SK-N-SH (cell line): ENCODE measurements at regions not wholly inside any gene's neighbourhood (a gene's known extent, or its start where the extent isn't known, plus 50 kb on each side); places are given as distances from the start of the nearest gene placed in this dataset.

ENCODE experiments used
- CTCF ChIA-PET: fragments of 300-600, 350-600 bp; formaldehyde crosslinking; extraction: SDS; loops from one replicate; lab custom pipeline; 2021; lab: Yijun Ruan, JAX
- POLR2A ChIA-PET: fragments of 350-600 bp; sonication (Branson Sonifier 250); formaldehyde crosslinking; extraction: SDS; loops from one replicate; lab custom pipeline; 2020; ENCODE audit warnings: antibody characterized with exemption, inconsistent platforms; lab: Yijun Ruan, JAX
- DNase-seq: peaks from one replicate; pipeline ENCODE4 v3.0.0; 2012
- H2AFZ ChIP-seq: fragments of 200-600 bp; sonication (generic); 2 replicates; pipeline ENCODE4 v1.8.1; 2016; ENCODE audit warnings: antibody characterized with exemption, mild to moderate bottlenecking, low read depth
- H3F3A ChIP-seq: fragments of 200-600 bp; sonication (generic); replicated peaks from 2 replicates; pipeline ENCODE3; 2016; ENCODE audit warnings: antibody characterized with exemption, mild to moderate bottlenecking; ENCODE audit not compliant: insufficient read depth
- H3K27ac ChIP-seq, 2 experiments: fragments of 200-500 bp in 1 of 2; fragments of 200-600 bp in 1 of 2; sonication (Bioruptor generic) in 1 of 2; sonication (generic), shearing (Covaris generic) in 1 of 2; 2 replicates each; pipeline versions ENCODE4 v1.5.1 to v1.6.1; 2014 to 2016; ENCODE audit warnings: low read depth in 2 of 2, inconsistent platforms in 1 of 2, low read length in 1 of 2, mild to moderate bottlenecking in 1 of 2, mixed read lengths in 1 of 2
- H3K27me3 ChIP-seq: fragments of 200-600 bp; sonication (generic), shearing (Covaris generic); 2 replicates; pipeline ENCODE4 v1.6.1; 2016; ENCODE audit warnings: mixed run types; ENCODE audit not compliant: insufficient read depth
- H3K36me3 ChIP-seq, 2 experiments: fragments of 200-500 bp in 1 of 2; fragments of 200-600 bp in 1 of 2; sonication (Bioruptor generic) in 1 of 2; sonication (generic) in 1 of 2; replicated peaks in 1 of 2; 2 replicates each; pipeline versions ENCODE3 to v1.5.1; 2014 to 2016; ENCODE audit warnings: low read length in 1 of 2, mild to moderate bottlenecking in 1 of 2; ENCODE audit not compliant: insufficient read depth in 2 of 2, control insufficient read depth in 1 of 2
- H3K4me1 ChIP-seq, 2 experiments: fragments of 200-500 bp in 1 of 2; fragments of 200-600 bp in 1 of 2; sonication (Bioruptor generic) in 1 of 2; sonication (generic), shearing (Covaris generic) in 1 of 2; 2 replicates each; pipeline versions ENCODE4 v1.5.1 to v1.6.1; 2014 to 2016; ENCODE audit warnings: low read depth in 1 of 2, low read length in 1 of 2, mixed run types in 1 of 2; ENCODE audit not compliant: insufficient read depth in 2 of 2, control insufficient read depth in 1 of 2
- H3K4me2 ChIP-seq: fragments of 200-600 bp; sonication (generic), shearing (Covaris generic); 2 replicates; pipeline ENCODE4 v1.6.1; 2017; ENCODE audit warnings: mixed run types
- H3K4me3 ChIP-seq, 2 experiments: fragments of 200-500 bp in 1 of 2; fragments of 200-600 bp in 1 of 2; sonication (Bioruptor generic) in 1 of 2; sonication (generic), shearing (Covaris generic) in 1 of 2; 2 replicates each; pipeline versions ENCODE4 v1.5.1 to v1.8.1; 2014 to 2016; ENCODE audit warnings: low read depth in 2 of 2, inconsistent platforms in 1 of 2, low read length in 1 of 2, mild to moderate bottlenecking in 1 of 2, mixed read lengths in 1 of 2, moderate library complexity in 1 of 2
- H3K79me2 ChIP-seq: fragments of 200-600 bp; sonication (generic); 2 replicates; pipeline ENCODE4 v1.8.1; 2017; ENCODE audit warnings: mild to moderate bottlenecking; ENCODE audit not compliant: insufficient read depth
- H3K9ac ChIP-seq: fragments of 200-600 bp; sonication (generic); 2 replicates; pipeline ENCODE4 v1.6.1; 2017; ENCODE audit warnings: mixed run types
- H3K9me2 ChIP-seq: fragments of 200-600 bp; sonication (generic); 2 replicates; pipeline ENCODE4 v1.6.1; 2017; ENCODE audit warnings: mixed run types
- H3K9me3 ChIP-seq: fragments of 200-600 bp; sonication (generic); 2 replicates; pipeline ENCODE4 v1.6.1; 2017; ENCODE audit warnings: mixed run types, mild to moderate bottlenecking, moderate library complexity
- H4K20me1 ChIP-seq: fragments of 200-600 bp; sonication (generic); 2 replicates; pipeline ENCODE4 v1.6.1; 2017; ENCODE audit warnings: mild to moderate bottlenecking, mixed run types; ENCODE audit not compliant: insufficient read depth
- CHD2 ChIP-seq: fragments of 150-350 bp; IDR thresholded peaks from 2 replicates; pipeline ENCODE4 v1.6.1; 2018; ENCODE audit warnings: low read length; ENCODE audit not compliant: partially characterized antibody
- ELF1 ChIP-seq: IDR thresholded peaks from 2 replicates; pipeline ENCODE4 v1.4.0; 2012
- EZH2phosphoT487 ChIP-seq: fragments of 200-600 bp; sonication (generic); IDR thresholded peaks from 2 replicates; pipeline ENCODE4 v1.6.1; 2017; ENCODE audit warnings: low read depth, mixed run types, mild to moderate bottlenecking, antibody characterized with exemption, moderate library complexity, borderline replicate concordance
- FOSL2 ChIP-seq: IDR thresholded peaks from 2 replicates; pipeline ENCODE4 v1.4.0; 2012; ENCODE audit warnings: low read depth, mild to moderate bottlenecking, moderate library complexity, borderline replicate concordance
- FOXJ3 ChIP-seq: sonication (generic); formaldehyde crosslinking; IDR thresholded peaks from 2 replicates; pipeline ENCODE4 v1.5.1; 2020; ENCODE audit warnings: mild to moderate bottlenecking, missing genetic modification reagents
- FOXM1 ChIP-seq: IDR thresholded peaks from 2 replicates; pipeline ENCODE4 v1.4.0; 2012; ENCODE audit warnings: low read depth, mild to moderate bottlenecking
- GABPA ChIP-seq: IDR thresholded peaks from 2 replicates; pipeline ENCODE4 v1.4.0; 2012; ENCODE audit warnings: low read depth, mild to moderate bottlenecking
- GATA2 ChIP-seq: sonication (generic); formaldehyde crosslinking; IDR thresholded peaks from 2 replicates; pipeline ENCODE4 v1.5.0; 2020; ENCODE audit warnings: mild to moderate bottlenecking, missing genetic modification reagents
- IRF3 ChIP-seq: fragments of 150-350 bp; IDR thresholded peaks from 2 replicates; pipeline ENCODE4 v1.6.1; 2016; ENCODE audit warnings: mild to moderate bottlenecking, low read depth, low read length
- MAX ChIP-seq: IDR thresholded peaks from 2 replicates; pipeline ENCODE4 v1.4.0; 2012; ENCODE audit warnings: low read depth
- NFIC ChIP-seq: IDR thresholded peaks from 2 replicates; pipeline ENCODE4 v1.4.0; 2012; ENCODE audit warnings: borderline replicate concordance
- NRF1 ChIP-seq: IDR thresholded peaks from 2 replicates; pipeline ENCODE4 v1.6.1; 2012; ENCODE audit warnings: low read depth, mild to moderate bottlenecking, low read length
- RAD21 ChIP-seq: IDR thresholded peaks from 2 replicates; pipeline ENCODE4 v1.6.1; 2012; ENCODE audit warnings: mild to moderate bottlenecking, low read length
- RCOR1 ChIP-seq: fragments of 150-350 bp; IDR thresholded peaks from 2 replicates; pipeline ENCODE4 v1.6.1; 2017; ENCODE audit warnings: antibody characterized with exemption, low read length
- RFX5 ChIP-seq: IDR thresholded peaks from 2 replicates; pipeline ENCODE4 v1.6.1; 2012; ENCODE audit warnings: mild to moderate bottlenecking, improper control_type of control experiment, low read length
- RXRA ChIP-seq: IDR thresholded peaks from 2 replicates; pipeline ENCODE4 v1.4.0; 2012; ENCODE audit warnings: low read depth, mild to moderate bottlenecking, borderline replicate concordance
- SIN3A ChIP-seq: IDR thresholded peaks from 2 replicates; pipeline ENCODE4 v1.6.1; 2012; ENCODE audit warnings: low read depth, mild to moderate bottlenecking, low read length, moderate library complexity, borderline replicate concordance
- SMC3 ChIP-seq: IDR thresholded peaks from 2 replicates; pipeline ENCODE4 v1.6.1; 2012; ENCODE audit warnings: low read depth, low read length, improper control_type of control experiment
- TAF1 ChIP-seq: IDR thresholded peaks from 2 replicates; pipeline ENCODE4 v1.6.1; 2012; ENCODE audit warnings: low read depth, mild to moderate bottlenecking, low read length, moderate library complexity, borderline replicate concordance
- TCF12 ChIP-seq: IDR thresholded peaks from 2 replicates; pipeline ENCODE4 v1.4.0; 2012
- TEAD4 ChIP-seq: IDR thresholded peaks from 2 replicates; pipeline ENCODE4 v1.4.0; 2012; ENCODE audit warnings: mild to moderate bottlenecking, borderline replicate concordance; ENCODE audit not compliant: insufficient read depth
- WGBS: methylation state at CpG from one replicate; pipeline ENCODE4 v1.1.6; 2017; ENCODE audit warnings: low lambda C conversion rate; 5-methylcytosine and 5-hydroxymethylcytosine counted together
- TF ChIP-seq, protein P1 (sequence below): IDR thresholded peaks from 2 replicates; pipeline ENCODE4 v1.4.0; 2012; ENCODE audit warnings: low read depth, borderline replicate concordance
- TF ChIP-seq, protein P2 (sequence below): IDR thresholded peaks from 2 replicates; pipeline ENCODE4 v1.6.1; 2012; ENCODE audit warnings: mild to moderate bottlenecking, low read depth, low read length, moderate library complexity

DNA sequence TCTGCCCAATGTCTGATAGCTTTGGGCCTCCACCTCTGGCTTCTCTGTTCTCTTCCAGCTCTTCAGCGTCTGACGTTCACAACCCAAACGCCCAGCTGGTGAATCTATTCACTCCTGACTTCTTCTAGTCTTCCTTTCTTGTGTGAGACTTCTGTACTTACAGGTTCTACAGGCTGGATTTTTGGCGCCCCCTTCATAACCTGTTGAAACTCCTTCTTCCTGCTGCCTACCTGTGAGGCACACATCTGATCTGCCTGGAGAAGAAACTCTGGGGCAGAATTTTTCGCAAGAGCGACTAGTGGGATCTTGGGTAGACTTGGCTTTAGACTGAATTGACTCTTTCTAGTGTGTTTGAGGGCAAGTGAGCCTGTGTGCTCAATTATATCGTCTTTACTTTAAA is 249.3 kb downstream of the REEP3 start:
- Histone ChIP-seq H2AFZ (no peak overlapping the region), H3K9me2 (no peaks in the 10 kb centered on the region), H3K36me3 (no peaks in the 10 kb centered on the region), H3K9me3 (no peaks in the 10 kb centered on the region), H3K79me2 (no peaks in the 10 kb centered on the region), H3K27me3 (no peaks in the 10 kb centered on the region; the same call in 1 of the 2 replicates), H3K9ac (no peak overlapping the region), H4K20me1 (no peaks in the 10 kb centered on the region), H3K4me1 (peaks cover 2 to 8% of the 10 kb centered on the region in 2 experiments; a peak in 3 of 4 replicates), H3K4me3 (no peak overlapping the region), H3K27ac (no peak overlapping the region), H3F3A (no peaks in the 10 kb centered on the region), H3K4me2 (no peak overlapping the region)
- CTCF ChIA-PET: interaction anchor here (1.3 to 2.7 kb wide), 2 partner anchors 50 to 604 kb away, joined by 4 to 15 read pairs; no protein-coding TSS in a partner anchor
- POLR2A ChIA-PET: no interaction called here
- TF ChIP-seq NRF1: no peak
- no peak for TF ChIP-seq RXRA
- no peak for TF ChIP-seq SMC3
- TF ChIP-seq RAD21: no peak
- no peak for TF ChIP-seq CHD2
- TF ChIP-seq FOXM1: no peak
- TF ChIP-seq GABPA: no peak
- TF ChIP-seq, protein P1, sequence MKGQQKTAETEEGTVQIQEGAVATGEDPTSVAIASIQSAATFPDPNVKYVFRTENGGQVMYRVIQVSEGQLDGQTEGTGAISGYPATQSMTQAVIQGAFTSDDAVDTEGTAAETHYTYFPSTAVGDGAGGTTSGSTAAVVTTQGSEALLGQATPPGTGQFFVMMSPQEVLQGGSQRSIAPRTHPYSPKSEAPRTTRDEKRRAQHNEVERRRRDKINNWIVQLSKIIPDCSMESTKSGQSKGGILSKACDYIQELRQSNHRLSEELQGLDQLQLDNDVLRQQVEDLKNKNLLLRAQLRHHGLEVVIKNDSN: no peak
- WGBS: 81% methylated on average over 7 of the region's 7 CpGs
- no peak for DNase-seq

GRCh38 chr10:63772491-63772890 is 251.3 kb downstream of the REEP3 start:
- Histone ChIP-seq H4K20me1 (no peaks in the 10 kb centered on the region), H3K4me1 (no peaks in the 10 kb centered on the region; a peak in 2 of 4 replicates), H2AFZ (no peak overlapping the region), H3K4me2 (no peak overlapping the region), H3K9me2 (no peaks in the 10 kb centered on the region), H3K4me3 (no peak overlapping the region), H3F3A (no peaks in the 10 kb centered on the region), H3K36me3 (no peaks in the 10 kb centered on the region), H3K79me2 (no peaks in the 10 kb centered on the region), H3K9ac (no peak overlapping the region), H3K27me3 (no peaks in the 10 kb centered on the region; the same call in 1 of the 2 replicates), H3K9me3 (no peaks in the 10 kb centered on the region), H3K27ac (no peak overlapping the region)
- ChIA-PET POLR2A (no interaction called here), CTCF (interaction anchor here (1.0 to 2.7 kb wide), 4 partner anchors 52 to 614 kb away, joined by 3 to 15 read pairs (median 5); no protein-coding TSS in a partner anchor)
- TF ChIP-seq ELF1: no peak
- TF ChIP-seq, protein P2, sequence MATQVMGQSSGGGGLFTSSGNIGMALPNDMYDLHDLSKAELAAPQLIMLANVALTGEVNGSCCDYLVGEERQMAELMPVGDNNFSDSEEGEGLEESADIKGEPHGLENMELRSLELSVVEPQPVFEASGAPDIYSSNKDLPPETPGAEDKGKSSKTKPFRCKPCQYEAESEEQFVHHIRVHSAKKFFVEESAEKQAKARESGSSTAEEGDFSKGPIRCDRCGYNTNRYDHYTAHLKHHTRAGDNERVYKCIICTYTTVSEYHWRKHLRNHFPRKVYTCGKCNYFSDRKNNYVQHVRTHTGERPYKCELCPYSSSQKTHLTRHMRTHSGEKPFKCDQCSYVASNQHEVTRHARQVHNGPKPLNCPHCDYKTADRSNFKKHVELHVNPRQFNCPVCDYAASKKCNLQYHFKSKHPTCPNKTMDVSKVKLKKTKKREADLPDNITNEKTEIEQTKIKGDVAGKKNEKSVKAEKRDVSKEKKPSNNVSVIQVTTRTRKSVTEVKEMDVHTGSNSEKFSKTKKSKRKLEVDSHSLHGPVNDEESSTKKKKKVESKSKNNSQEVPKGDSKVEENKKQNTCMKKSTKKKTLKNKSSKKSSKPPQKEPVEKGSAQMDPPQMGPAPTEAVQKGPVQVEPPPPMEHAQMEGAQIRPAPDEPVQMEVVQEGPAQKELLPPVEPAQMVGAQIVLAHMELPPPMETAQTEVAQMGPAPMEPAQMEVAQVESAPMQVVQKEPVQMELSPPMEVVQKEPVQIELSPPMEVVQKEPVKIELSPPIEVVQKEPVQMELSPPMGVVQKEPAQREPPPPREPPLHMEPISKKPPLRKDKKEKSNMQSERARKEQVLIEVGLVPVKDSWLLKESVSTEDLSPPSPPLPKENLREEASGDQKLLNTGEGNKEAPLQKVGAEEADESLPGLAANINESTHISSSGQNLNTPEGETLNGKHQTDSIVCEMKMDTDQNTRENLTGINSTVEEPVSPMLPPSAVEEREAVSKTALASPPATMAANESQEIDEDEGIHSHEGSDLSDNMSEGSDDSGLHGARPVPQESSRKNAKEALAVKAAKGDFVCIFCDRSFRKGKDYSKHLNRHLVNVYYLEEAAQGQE: no peak
- no peak for TF ChIP-seq MAX
- TF ChIP-seq NFIC: no peak
- TF ChIP-seq IRF3: no peak
- no peak for TF ChIP-seq CHD2
- no peak for TF ChIP-seq FOSL2
- TF ChIP-seq EZH2phosphoT487: no peak
- TF ChIP-seq GATA2: no peak
- no peak for TF ChIP-seq SMC3
- no peak for TF ChIP-seq SIN3A
- no peak for TF ChIP-seq TAF1
- TF ChIP-seq RXRA: no peak
- TF ChIP-seq, protein P1: no peak
- TF ChIP-seq FOXJ3 (CRISPR knock-in tag): no peak
- no peak for TF ChIP-seq RAD21
- no peak for TF ChIP-seq RCOR1
- TF ChIP-seq TCF12: no peak
- TF ChIP-seq RFX5: no peak
- TF ChIP-seq TEAD4: no peak
- WGBS: 60% methylated on average over 1 of the region's 1 CpG
- no peak for DNase-seq
